Body of pancreas (tissue), 4 donors: ENCODE measurements at regions not wholly inside any gene's neighbourhood (a gene's known extent, or its start where the extent isn't known, plus 50 kb on each side); places are given as distances from the start of the nearest gene placed in this dataset.

Experiments
- CTCF ChIP-seq, 7 experiments: fragments of 450-650 bp in 4 of 7; fragments of 200-600 bp in 3 of 7; sonication (generic) in 3 of 7; IDR thresholded peaks; one replicate each; pipeline ENCODE4 v1.5.1; 2016 to 2019; ENCODE audit warnings: antibody characterized with exemption in 7 of 7
- POLR2A ChIP-seq, 3 donors: fragments of 450-650 bp; IDR thresholded peaks; one replicate each; pipeline ENCODE4 v1.6.1; 2016; ENCODE audit warnings: antibody characterized with exemption in 3 of 3, mild to moderate bottlenecking in 2 of 3

DNA sequence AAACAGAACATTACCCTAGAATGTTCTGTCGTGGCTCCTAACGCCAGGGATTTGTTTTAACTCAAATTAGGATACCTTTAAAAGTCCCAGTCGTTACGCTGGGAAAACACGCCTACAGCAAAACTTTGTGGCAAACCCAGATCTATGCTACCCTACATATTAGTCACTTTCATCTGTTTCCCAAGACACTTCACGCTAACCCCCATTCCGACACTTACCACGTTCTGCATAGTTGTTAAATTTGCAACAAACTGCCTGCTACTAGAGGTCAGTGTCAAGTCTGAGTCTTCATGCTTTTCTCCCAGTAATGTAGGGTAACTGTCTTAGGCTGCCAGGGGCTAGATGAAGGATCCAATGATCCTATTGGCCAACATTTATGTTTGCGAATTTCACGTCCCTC is 140.3 kb downstream of the RASEF start:
- TF ChIP-seq CTCF (IDR thresholded peaks at IDR 0.05) (no peak), POLR2A (IDR thresholded peaks at IDR 0.05) (no peak)
